Erythroblast (primary cell): ENCODE measurements at regions not wholly inside any gene's neighbourhood (a gene's known extent, or its start where the extent isn't known, plus 50 kb on each side); places are given as distances from the start of the nearest gene placed in this dataset.
"Not testable (repeated sequence)": the region's sequence is repeated elsewhere in the genome, so short reads cannot be mapped to it uniquely, and the experiment has no call there.

Experiments
- GATA1 ChIP-seq: IDR thresholded peaks from 2 replicates; pipeline ENCODE4 v1.6.1; 2011; ENCODE audit warnings: low read depth, mild to moderate bottlenecking, control low read depth, low read length, moderate library complexity
- POLR2A ChIP-seq: IDR thresholded peaks from 2 replicates; pipeline ENCODE4 v1.6.1; 2011; ENCODE audit warnings: mild to moderate bottlenecking, low read length

- TF ChIP-seq POLR2A, GATA1: not testable (repeated sequence)
Measured at GRCh38 chr5:29126462-29126861, 2067.0 kb upstream of the CDH6 start.
